Transverse colon (tissue), 4 donors: ENCODE measurements at regions not wholly inside any gene's neighbourhood (a gene's known extent, or its start where the extent isn't known, plus 50 kb on each side); places are given as distances from the start of the nearest gene placed in this dataset.

ENCODE experiments used
- EP300 ChIP-seq: sonication (generic); formaldehyde crosslinking; IDR thresholded peaks from one replicate; pipeline ENCODE4 v1.6.1; 2017; ENCODE audit warnings: antibody characterized with exemption, low read depth
- POLR2A ChIP-seq: fragments of 450-650 bp; IDR thresholded peaks from one replicate; pipeline ENCODE4 v1.6.1; 2016; ENCODE audit warnings: antibody characterized with exemption, mild to moderate bottlenecking, moderate library complexity
- POLR2AphosphoS5 ChIP-seq, 3 donors: sonication (generic); formaldehyde crosslinking; IDR thresholded peaks; one replicate each; pipeline ENCODE4 v1.6.1; 2016; ENCODE audit warnings: antibody characterized with exemption in 3 of 3
- TF ChIP-seq, protein P1 (sequence below), 5 experiments: fragments of 200-600 bp in 3 of 5; fragments of 450-650 bp in 2 of 5; sonication (generic) in 3 of 5; IDR thresholded peaks; 1 replicate in 2 of 5; 2 replicates in 3 of 5; pipeline ENCODE4 v1.5.1; 2016 to 2017; ENCODE audit warnings: antibody characterized with exemption in 5 of 5, inconsistent platforms in 3 of 5, mild to moderate bottlenecking in 2 of 5, moderate library complexity in 1 of 5

- TF ChIP-seq EP300 (no peak), POLR2A (no peak), POLR2AphosphoS5 (IDR thresholded peaks at IDR 0.05) (no peak)
- TF ChIP-seq, protein P1, sequence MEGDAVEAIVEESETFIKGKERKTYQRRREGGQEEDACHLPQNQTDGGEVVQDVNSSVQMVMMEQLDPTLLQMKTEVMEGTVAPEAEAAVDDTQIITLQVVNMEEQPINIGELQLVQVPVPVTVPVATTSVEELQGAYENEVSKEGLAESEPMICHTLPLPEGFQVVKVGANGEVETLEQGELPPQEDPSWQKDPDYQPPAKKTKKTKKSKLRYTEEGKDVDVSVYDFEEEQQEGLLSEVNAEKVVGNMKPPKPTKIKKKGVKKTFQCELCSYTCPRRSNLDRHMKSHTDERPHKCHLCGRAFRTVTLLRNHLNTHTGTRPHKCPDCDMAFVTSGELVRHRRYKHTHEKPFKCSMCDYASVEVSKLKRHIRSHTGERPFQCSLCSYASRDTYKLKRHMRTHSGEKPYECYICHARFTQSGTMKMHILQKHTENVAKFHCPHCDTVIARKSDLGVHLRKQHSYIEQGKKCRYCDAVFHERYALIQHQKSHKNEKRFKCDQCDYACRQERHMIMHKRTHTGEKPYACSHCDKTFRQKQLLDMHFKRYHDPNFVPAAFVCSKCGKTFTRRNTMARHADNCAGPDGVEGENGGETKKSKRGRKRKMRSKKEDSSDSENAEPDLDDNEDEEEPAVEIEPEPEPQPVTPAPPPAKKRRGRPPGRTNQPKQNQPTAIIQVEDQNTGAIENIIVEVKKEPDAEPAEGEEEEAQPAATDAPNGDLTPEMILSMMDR (IDR thresholded peaks at IDR 0.05): no peak
Measured at GRCh38 chr10:78934532-78934898, 134.3 kb upstream of the ZMIZ1 start.
